GM21576 (cell line): ENCODE measurements at regions not wholly inside any gene's neighbourhood (a gene's known extent, or its start where the extent isn't known, plus 50 kb on each side); places are given as distances from the start of the nearest gene placed in this dataset.
A peak's percentile ranks its signal among the peaks of the same experiment; 100 is the strongest.

Experiments
- ATAC-seq: cut with Tn5 transposase; IDR thresholded peaks from one replicate; pipeline ENCODE4 v1.9.1; 2021; ENCODE audit warnings: mild to moderate bottlenecking, moderate library complexity; ENCODE audit not compliant: unreplicated experiment

GRCh38 chr1:229024528-229025130 lies 246.3 kb upstream of the RAB4A start:
- ATAC-seq, result no peak

GRCh38 chr1:229025576-229025975 lies 245.3 kb upstream of the RAB4A start:
- no peak for ATAC-seq

- no peak for ATAC-seq
Measured at GRCh38 chr1:229027158-229027557, 243.8 kb upstream of the RAB4A start.

GRCh38 chr1:229027622-229028182 lies 243.2 kb upstream of the RAB4A start:
- ATAC-seq, result peak; percentile 72

DNA sequence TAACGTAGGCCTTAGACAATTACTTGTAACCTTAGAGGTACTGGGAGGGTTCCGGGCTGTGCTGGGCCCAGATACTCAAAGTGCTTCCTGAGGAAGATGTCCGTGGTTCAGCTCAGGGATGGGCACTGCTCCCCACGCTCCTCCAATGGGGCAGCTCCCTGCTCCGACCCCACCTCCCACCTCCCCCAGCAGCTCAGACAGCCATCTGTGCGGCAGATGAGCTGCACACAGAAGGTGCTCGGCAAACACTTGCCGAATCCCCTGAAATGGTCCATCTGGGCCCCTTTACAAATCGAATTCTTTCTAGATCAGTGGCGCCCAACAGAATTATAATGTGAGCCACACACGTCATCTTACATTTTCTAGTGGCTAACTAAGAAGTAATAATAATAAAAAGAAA lies 242.4 kb upstream of the RAB4A start:
- ATAC-seq, result no peak

- no peak for ATAC-seq
Measured at GRCh38 chr1:229028987-229029878, 241.7 kb upstream of the RAB4A start.

DNA sequence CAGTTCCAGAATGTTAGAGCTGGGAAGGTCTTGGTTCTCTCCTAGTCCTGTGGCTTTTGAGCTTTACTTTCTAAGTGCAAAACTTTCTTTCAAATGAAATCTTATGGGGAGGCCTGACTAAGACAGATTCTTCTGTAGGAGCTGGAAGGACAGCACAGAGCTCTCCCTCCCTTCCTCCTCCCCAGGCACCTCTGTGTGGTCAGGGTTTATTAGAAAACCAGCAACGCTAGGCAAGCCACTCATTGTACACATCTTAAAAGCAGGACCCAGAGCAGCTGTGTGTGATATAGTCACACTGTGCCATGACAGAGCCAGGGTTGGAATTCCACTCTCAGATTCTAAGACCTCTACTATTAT lies 241.1 kb upstream of the RAB4A start:
- ATAC-seq, result no peak

GRCh38 chr1:229030630-229031029 lies 240.3 kb upstream of the RAB4A start:
- no peak for ATAC-seq

DNA sequence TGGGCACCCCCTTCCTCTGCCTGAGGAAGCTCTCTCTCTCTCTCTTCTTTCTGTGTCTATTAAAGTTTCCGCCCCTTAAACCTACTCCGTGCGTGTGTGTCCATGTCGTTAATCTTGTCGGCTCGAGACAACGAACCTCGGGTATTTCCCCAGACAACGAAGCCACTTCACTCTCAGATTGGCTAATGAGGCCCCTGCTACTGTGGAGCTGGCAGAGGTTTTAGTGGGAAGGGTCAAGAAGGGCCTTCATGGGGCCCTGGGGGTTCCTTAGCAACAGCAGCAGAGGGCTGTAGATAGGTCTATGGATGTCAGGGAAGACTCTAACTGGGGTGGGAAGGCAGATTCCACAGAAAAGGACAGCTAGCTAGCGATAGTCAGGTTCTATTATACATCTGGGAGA lies 239.8 kb upstream of the RAB4A start:
- no peak for ATAC-seq

- no peak for ATAC-seq
Measured at GRCh38 chr1:229031481-229032341, 239.2 kb upstream of the RAB4A start.

- ATAC-seq, result no peak
Measured at GRCh38 chr1:229032375-229032774, 238.5 kb upstream of the RAB4A start.

DNA sequence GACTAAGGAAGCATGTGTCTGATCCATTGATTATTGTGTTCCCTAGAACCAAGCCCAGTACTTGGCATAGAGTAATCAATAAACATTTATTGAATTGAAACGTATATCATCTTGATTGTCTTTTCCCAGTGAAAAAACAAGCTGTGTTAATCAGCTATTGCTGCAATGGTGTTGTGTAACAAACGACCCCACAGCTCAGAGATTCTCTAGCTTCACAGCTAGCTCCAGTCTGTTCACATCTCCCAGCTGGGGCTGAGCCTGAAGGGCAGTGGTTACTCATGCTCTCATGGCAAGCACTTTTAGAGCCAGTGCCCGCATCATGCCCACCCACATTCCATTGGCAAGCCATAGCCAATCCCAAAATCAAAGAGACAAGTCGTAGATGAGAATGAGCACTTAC lies 237.4 kb upstream of the RAB4A start:
- ATAC-seq, result no peak

GRCh38 chr1:229034342-229034741 lies 236.6 kb upstream of the RAB4A start:
- no peak for ATAC-seq

GRCh38 chr1:229035054-229035747 lies 235.7 kb upstream of the RAB4A start:
- ATAC-seq, result peak; percentile 95

DNA sequence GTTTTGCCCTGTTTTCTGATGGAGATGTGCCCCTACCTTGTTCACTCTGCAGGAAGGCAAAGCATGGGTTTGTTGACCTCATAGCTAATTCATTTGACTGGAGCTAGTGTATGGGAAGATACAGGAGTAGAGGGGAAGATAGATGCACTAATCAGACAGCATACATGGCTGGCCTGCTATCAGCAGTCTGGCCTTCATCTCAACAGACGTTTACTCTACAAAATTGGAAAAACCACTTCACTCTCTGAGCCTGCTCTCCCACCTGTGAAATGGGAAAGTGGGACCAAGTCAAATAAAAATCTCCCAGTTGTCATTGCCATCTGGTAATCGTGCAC lies 235.2 kb upstream of the RAB4A start:
- ATAC-seq, result peak; percentile 29

- ATAC-seq, result no peak
Measured at GRCh38 chr1:229037806-229038405, 233.0 kb upstream of the RAB4A start.

DNA sequence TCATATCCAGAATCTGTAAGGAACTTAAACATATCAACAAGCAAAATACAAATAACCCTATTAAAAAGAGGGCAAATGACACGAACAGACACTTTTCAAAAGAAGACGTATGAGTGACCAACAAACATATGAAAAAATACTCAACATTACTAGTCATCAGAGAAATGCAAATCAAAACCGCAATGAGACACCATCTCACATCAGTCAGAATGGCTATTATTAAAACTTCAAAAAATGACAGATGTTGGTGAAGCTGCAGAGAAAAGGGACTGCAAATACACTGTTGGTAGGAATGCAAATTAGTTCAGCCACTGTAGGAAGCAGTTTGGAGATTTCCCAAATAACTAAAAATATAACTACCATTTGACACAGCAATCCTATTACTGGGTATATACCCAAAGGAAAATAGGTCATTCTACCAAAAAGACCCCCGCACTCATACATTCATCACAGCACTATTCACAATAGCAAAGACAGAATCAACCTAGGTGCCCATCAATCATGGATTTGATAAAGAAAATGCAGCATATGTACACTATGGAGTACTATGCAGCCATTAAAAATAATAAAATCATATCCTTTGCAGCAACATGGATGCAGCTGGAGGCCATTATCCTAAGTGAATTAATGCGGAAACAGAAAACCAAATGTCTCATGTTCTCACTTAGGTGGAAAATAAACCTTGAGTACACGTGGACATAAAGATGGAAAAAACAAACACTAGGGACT lies 230.1 kb upstream of the RAB4A start:
- ATAC-seq, result no peak

- ATAC-seq, result no peak
Measured at GRCh38 chr1:229041946-229042345, 229.0 kb upstream of the RAB4A start.

GRCh38 chr1:229042482-229042881 lies 228.4 kb upstream of the RAB4A start:
- ATAC-seq, result no peak

DNA sequence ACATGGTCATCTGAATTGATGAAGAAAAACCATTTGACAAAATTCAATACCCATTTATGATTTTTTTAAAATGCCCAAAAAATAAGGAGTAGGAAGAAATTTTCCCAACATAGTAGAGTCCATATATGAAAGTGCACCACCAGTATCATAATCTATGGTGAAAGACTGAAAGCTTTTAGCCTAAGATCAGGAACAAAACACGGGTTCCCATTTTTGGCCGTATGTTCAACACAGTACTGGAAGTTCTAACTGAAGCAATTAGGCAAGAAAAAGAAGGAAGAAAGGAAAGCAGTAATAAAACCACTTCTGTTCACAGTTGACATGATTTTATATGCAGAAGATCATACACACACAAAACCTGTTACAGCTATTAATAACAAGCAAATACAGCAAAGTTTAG lies 227.8 kb upstream of the RAB4A start:
- ATAC-seq, result no peak
